Activated CD4-positive, alpha-beta memory T cell treated with anti-CD3 and anti-CD28 coated beads for 36 hours (primary cell): ENCODE measurements at regions not wholly inside any gene's neighbourhood (a gene's known extent, or its start where the extent isn't known, plus 50 kb on each side); places are given as distances from the start of the nearest gene placed in this dataset.

Experiments used
- CTCF ChIA-PET: fragments of 350-600 bp; sonication (Branson Sonifier 250); formaldehyde crosslinking; loops from one replicate; lab custom pipeline; 2021; ENCODE audit warnings: antibody characterized with exemption, inconsistent platforms; lab: Charles Lee
- POLR2A ChIA-PET: fragments of 350-600 bp; sonication (Branson Sonifier 250); formaldehyde crosslinking; loops from one replicate; lab custom pipeline; 2021; ENCODE audit warnings: antibody characterized with exemption; lab: Charles Lee
- DNase-seq: peaks from one replicate; pipeline ENCODE4 v3.0.0-alpha.2; 2020
- H3K27ac Mint-ChIP-seq: one replicate; pipeline ENCODE4 v1.8.0; 2021; ENCODE audit warnings: mixed read lengths
- H3K27me3 Mint-ChIP-seq: one replicate; pipeline ENCODE4 v1.8.0; 2021; ENCODE audit warnings: mixed read lengths
- H3K36me3 Mint-ChIP-seq: one replicate; pipeline ENCODE4 v1.8.0; 2021; ENCODE audit warnings: mixed read lengths
- H3K4me1 Mint-ChIP-seq: one replicate; pipeline ENCODE4 v1.8.0; 2021; ENCODE audit warnings: low read depth, mixed read lengths
- H3K4me3 Mint-ChIP-seq: one replicate; pipeline ENCODE4 v1.8.0; 2021; ENCODE audit warnings: mild to moderate bottlenecking, mixed read lengths
- H3K9me3 Mint-ChIP-seq: one replicate; pipeline ENCODE4 v1.8.0; 2021; ENCODE audit warnings: mixed read lengths
- intact Hi-C: fragments of 100-400 bp; cut with micrococcal nuclease; formaldehyde crosslinking; loops from one replicate; pipeline ENCODE4 v1.15.1; 2023

DNA sequence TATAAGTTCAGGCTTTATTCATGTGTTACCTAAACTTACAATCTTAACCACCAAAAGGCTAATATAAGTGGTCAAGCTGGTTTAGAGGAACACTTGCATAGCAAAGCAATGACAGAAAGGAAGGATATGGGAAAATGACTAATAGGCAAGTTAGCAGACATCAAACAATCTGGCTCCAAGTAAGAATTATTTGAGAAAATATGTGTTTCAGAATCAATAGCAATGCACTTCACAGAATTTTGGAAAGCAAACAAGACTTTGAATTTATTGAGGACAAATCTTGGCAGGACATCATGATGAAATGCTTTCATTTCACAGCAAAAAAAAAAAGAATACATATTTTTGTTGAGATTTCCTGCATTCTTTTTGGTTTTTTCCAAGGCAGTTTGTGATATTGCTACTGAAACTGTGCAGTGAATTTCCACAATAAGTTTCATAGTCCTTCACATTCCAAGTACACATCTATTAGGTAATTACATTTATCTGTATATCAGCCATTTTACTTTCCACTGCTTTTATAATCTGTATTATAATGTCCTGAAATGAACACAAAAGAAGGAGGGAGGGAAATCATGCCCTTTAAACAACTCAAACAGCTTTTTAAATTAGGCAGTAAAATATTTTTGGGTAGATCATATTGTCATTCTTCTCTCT lies 417.9 kb downstream of the NR2F1-AS1 start:
- ChIA-PET POLR2A (no interaction called here), CTCF (no interaction called here)
- Mint-ChIP-seq H3K4me1 (no peaks in the 10 kb centered on the region), H3K27ac (no peak overlapping the region), H3K36me3 (no peaks in the 10 kb centered on the region), H3K27me3 (no peaks in the 10 kb centered on the region), H3K4me3 (no peak overlapping the region), H3K9me3 (peaks cover 2% of the 10 kb centered on the region)
- intact Hi-C loops, result no loop called here
- no peak for DNase-seq

DNA sequence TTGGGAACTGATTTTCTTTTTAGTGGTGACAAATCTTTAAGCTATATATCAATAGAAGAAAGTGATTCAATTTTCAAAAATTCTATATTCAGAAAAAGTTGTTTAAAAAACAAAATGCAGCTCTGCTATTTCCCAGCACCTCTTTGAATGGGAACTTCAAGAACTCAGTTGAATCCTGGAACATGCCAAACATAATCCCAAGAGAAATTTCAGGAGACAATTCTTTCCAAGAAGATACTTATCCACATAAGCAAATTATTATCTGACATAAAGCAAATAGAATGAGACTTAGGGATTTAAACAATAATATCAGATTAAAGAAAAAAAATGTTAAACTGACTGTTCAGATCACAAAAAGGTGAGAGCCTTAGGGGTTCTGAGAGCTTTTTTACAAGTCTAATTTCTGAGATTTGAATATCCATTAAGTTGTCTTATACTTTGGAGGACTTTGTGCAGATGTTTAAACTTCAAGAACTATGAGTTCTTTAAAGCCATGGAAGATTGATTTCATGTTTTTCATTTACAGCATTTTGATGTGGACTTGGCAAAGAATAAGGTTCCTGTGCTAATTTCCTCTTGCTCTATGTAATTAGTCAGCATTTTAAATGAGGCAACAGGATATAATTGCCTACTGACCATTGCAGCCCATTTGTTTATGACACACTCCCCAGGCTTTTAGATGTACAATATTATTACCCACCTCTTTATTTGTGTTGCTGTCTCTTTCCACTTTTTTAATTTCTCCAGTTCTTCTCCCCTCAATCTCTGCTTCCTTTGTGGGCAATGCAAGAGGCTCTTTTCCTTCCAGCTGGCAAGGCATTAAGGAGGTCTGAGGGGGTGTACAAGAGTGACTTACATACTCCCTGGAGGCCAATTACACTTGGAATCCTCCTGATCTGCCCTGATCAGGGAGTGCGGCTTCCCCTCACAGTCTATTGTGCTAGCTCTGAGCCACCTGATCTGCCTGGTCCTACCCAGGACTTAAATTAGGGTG lies 419.1 kb downstream of the NR2F1-AS1 start:
- CTCF ChIA-PET, result no interaction called here
- intact Hi-C loops, result no loop called here
- H3K27ac Mint-ChIP-seq, result no peak overlapping the region

DNA sequence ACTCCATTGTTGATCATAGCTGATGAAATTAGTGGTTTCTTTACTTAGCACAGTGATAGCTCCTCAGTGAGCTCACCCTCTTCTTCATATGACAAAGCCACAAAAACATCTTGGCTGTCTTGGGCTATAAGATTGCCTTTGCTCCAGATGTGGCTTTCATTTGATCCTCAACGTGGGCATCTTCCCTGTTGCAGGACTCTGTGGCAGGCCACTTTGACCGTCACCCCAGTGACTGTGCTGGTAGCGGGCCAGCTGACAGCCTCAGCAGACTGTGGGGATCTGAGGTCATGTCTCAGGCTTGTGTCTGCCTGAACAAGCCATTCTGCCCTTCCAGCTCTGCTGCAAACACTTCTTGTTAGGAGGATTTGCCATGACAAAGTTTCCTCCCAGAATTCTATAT lies 422.2 kb downstream of the NR2F1-AS1 start:
- H3K27me3 Mint-ChIP-seq, result no peaks in the 10 kb centered on the region
- no peaks in the 10 kb centered on the region for H3K36me3 Mint-ChIP-seq
- no peak overlapping the region for H3K27ac Mint-ChIP-seq
- H3K4me1 Mint-ChIP-seq, result no peaks in the 10 kb centered on the region
- CTCF ChIA-PET, result no interaction called here
- intact Hi-C loops, result no loop called here
- no peak overlapping the region for H3K4me3 Mint-ChIP-seq
- peaks cover 2% of the 10 kb centered on the region for H3K9me3 Mint-ChIP-seq
- DNase-seq, result no peak
- POLR2A ChIA-PET, result no interaction called here

More for the DNA sequence above, 419.1 kb downstream of the NR2F1-AS1 start:
- H3K4me3 Mint-ChIP-seq, result no peak overlapping the region
- H3K27me3 Mint-ChIP-seq, result no peaks in the 10 kb centered on the region
- no peaks in the 10 kb centered on the region for H3K36me3 Mint-ChIP-seq
- POLR2A ChIA-PET, result no interaction called here
- H3K9me3 Mint-ChIP-seq, result peaks cover 2% of the 10 kb centered on the region
- H3K4me1 Mint-ChIP-seq, result no peaks in the 10 kb centered on the region
- DNase-seq, result no peak

DNA sequence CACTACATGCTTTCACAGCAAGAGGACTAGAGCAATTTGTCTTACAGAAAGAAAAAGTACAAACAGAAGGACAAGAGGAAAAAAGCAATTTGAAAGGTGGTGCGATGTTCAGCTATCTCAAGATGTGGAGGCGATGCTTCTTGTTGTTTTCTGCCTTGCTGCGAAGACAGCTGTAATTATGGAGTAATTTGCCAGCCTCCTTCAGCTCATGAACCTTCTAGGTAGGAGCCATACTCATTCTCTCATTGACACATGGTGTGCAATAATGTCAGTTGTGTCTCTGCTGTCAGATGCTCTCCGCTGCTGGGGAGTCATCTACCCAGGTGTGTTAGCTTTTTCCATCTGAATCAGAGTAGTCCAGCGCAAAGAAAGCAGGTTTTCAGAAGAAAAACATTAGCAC lies 424.5 kb downstream of the NR2F1-AS1 start:
- Mint-ChIP-seq H3K4me3 (no peak overlapping the region), H3K9me3 (peaks cover 2% of the 10 kb centered on the region), H3K27ac (no peak overlapping the region), H3K27me3 (no peaks in the 10 kb centered on the region), H3K4me1 (no peaks in the 10 kb centered on the region), H3K36me3 (no peaks in the 10 kb centered on the region)
- ChIA-PET POLR2A (no interaction called here), CTCF (no interaction called here)
- DNase-seq, result no peak
- intact Hi-C loops, result no loop called here

DNA sequence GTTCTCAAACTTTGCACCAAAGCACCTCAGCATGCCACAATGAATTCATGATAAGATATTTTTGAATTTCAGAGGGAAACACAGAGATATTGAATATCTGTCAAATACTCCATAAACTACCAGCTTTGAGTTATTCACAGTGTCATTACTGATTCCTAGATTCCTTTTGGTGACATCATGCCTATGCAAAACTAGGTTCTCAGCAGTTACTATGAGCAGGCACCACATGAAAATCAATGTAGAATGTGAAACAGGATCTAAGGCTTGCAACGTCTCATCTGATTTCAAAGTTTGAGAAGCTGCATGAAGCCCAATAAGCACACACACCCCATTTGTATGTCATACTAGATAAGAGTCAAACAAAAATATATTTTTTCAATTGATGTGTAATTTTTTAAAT lies 426.5 kb downstream of the NR2F1-AS1 start:
- ChIA-PET CTCF (no interaction called here), POLR2A (no interaction called here)
- no peak for DNase-seq
- no peaks in the 10 kb centered on the region for H3K36me3 Mint-ChIP-seq
- H3K4me1 Mint-ChIP-seq, result no peaks in the 10 kb centered on the region
- intact Hi-C loops, result no loop called here
- no peaks in the 10 kb centered on the region for H3K27me3 Mint-ChIP-seq
- H3K27ac Mint-ChIP-seq, result no peak overlapping the region
- no peak overlapping the region for H3K4me3 Mint-ChIP-seq
- peaks cover 2% of the 10 kb centered on the region for H3K9me3 Mint-ChIP-seq

DNA sequence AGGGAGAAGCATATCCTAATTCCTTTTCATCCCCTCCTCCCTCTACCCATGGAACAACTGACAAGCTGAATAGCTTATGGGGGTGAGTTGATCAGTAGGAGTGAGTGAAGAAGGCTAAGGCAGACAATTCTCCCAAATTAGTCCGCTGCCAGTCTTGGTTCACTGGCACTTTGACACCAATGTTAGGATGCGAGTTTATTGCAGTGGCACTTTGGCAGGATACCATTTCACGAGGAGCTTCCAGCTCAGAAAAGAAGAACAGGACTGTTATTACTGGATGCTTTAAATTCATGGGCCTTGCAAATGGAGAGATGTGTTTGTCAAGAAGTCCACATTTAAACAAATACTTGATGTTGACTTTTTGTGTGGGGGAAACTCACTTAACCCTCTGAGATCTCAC lies 427.6 kb downstream of the NR2F1-AS1 start:
- H3K27ac Mint-ChIP-seq, result no peak overlapping the region
- H3K4me1 Mint-ChIP-seq, result no peaks in the 10 kb centered on the region
- no peaks in the 10 kb centered on the region for H3K27me3 Mint-ChIP-seq
- intact Hi-C loops, result no loop called here
- no peaks in the 10 kb centered on the region for H3K9me3 Mint-ChIP-seq
- no peaks in the 10 kb centered on the region for H3K36me3 Mint-ChIP-seq
- no peak for DNase-seq
- ChIA-PET CTCF (no interaction called here), POLR2A (no interaction called here)
- no peak overlapping the region for H3K4me3 Mint-ChIP-seq

DNA sequence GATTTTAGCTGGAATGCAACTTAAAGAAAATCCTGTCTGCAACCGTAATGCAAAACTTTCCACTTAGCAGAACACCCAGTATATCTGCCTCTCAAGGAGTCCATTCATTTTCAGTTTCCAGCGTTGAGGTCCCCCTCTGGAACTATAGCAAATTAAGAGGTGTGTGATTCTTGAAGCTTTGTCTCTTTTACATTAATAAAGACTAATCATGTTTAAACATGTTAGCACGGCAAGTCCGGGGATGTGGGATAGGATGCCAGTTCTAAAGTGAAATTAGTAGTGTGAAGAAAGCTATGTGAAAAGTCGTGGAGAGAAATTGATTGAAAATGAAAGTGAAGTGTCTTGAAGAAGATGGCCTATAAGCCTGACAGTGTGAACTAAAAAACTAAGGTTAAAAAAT lies 429.1 kb downstream of the NR2F1-AS1 start:
- no peak overlapping the region for H3K27ac Mint-ChIP-seq
- ChIA-PET CTCF (no interaction called here), POLR2A (no interaction called here)
- no peaks in the 10 kb centered on the region for H3K27me3 Mint-ChIP-seq
- intact Hi-C loops, result no loop called here
- no peaks in the 10 kb centered on the region for H3K36me3 Mint-ChIP-seq
- H3K9me3 Mint-ChIP-seq, result no peaks in the 10 kb centered on the region
- no peak for DNase-seq
- no peaks in the 10 kb centered on the region for H3K4me1 Mint-ChIP-seq
- H3K4me3 Mint-ChIP-seq, result no peak overlapping the region

DNA sequence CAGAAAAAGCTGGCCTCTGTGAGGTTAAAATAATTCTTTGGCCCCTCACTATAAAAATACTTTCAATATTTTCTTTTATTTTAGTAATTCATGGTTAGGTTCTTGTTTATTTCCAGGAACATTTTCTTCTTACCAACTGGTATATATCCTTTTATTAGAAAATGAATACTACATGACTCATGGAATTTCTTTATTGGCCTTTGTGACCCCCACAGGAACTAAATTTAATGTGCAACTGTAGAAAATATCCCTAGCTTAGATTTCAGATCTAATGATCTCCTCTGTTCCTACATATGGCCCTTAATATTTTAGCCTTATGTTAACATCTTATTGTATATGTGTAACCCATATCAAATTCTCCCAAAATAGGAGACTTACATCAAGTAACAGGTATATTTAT lies 429.9 kb downstream of the NR2F1-AS1 start:
- no peak overlapping the region for H3K27ac Mint-ChIP-seq
- CTCF ChIA-PET, result no interaction called here
- no peak for DNase-seq

DNA sequence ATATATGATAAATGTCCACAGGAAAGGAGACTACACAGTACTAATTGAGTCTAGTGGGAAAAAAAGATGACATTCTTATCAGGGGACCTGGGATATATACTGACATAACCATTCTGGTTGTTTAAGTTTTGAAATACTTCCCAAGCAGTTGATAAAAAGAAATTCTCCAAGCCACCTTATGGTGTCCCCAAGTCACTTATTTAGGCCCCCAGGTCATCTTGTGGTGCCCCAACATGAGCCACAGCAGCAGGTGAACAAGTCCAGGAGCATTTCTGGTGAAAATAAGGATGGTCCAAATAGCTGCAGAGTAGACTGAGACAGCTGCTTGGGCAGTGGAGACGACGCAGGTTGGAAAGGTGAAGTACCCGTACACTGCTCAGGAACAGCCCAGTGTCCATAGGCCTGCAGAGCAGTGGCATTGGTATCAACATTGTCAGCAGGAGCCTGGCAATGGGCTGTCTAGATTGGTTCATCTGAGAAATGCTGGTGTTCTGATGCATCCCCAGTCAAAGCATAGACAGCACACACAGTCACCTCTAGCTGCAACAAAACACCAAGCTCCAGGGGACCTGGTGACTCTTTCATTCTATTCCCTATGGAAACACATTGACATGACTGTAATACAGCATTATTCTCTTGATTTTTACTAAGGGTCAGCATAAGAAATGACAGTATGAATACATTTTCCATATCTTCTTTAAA lies 430.6 kb downstream of the NR2F1-AS1 start:
- Mint-ChIP-seq H3K4me1 (no peaks in the 10 kb centered on the region), H3K9me3 (no peaks in the 10 kb centered on the region), H3K27ac (no peak overlapping the region), H3K36me3 (no peaks in the 10 kb centered on the region), H3K4me3 (no peak overlapping the region), H3K27me3 (no peaks in the 10 kb centered on the region)
- CTCF ChIA-PET, result no interaction called here
- DNase-seq, result no peak
- POLR2A ChIA-PET, result no interaction called here
- intact Hi-C loops, result no loop called here

More for the DNA sequence above, 429.9 kb downstream of the NR2F1-AS1 start:
- Mint-ChIP-seq H3K4me3 (no peak overlapping the region), H3K36me3 (no peaks in the 10 kb centered on the region), H3K9me3 (no peaks in the 10 kb centered on the region), H3K27me3 (no peaks in the 10 kb centered on the region), H3K4me1 (no peaks in the 10 kb centered on the region)
- intact Hi-C loops, result no loop called here
- POLR2A ChIA-PET, result no interaction called here

DNA sequence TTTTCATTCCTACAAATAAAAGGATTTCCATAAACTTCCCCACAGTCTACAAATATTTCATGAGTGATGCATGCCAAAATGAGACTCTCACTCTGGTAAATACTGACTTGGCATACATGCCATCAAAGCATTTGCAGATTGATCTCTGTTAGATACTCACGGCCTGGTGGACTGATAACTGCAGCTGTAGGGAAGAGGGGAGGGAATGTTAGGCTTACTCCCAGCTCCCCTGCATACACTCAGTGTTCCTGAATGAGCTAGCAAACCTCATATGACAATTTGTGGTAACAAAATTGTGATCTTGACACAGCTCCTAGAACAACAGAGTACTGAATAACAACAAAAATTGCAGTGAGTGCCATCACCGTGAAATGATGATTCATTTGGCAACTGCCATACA lies 435.3 kb downstream of the NR2F1-AS1 start:
- intact Hi-C loops, result no loop called here
- ChIA-PET POLR2A (no interaction called here), CTCF (no interaction called here)
- H3K36me3 Mint-ChIP-seq, result no peaks in the 10 kb centered on the region
- H3K9me3 Mint-ChIP-seq, result no peaks in the 10 kb centered on the region
- no peaks in the 10 kb centered on the region for H3K27me3 Mint-ChIP-seq
- H3K4me1 Mint-ChIP-seq, result no peaks in the 10 kb centered on the region
- H3K27ac Mint-ChIP-seq, result no peak overlapping the region
- H3K4me3 Mint-ChIP-seq, result no peak overlapping the region
- no peak for DNase-seq

DNA sequence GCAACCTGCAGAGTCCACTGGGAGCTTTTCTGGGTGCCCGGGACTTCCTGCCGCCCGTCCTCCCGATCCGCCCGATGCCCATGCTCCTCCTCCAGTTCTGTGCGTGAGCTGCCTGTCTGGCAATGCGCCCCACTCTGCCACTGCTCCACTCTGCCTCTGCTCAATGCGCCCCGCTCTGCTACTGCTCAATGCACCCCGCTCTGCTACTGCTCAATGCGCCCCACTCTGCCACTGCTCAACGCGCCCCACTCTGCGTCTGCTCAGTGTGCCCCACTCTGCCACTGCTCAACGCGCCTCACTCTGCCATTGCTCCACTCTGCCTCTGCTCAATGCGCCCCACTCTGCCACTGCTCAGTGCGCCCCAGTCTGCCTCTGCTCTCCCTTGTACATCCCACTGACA lies 436.0 kb downstream of the NR2F1-AS1 start:
- Mint-ChIP-seq H3K36me3 (no peaks in the 10 kb centered on the region), H3K27me3 (no peaks in the 10 kb centered on the region), H3K27ac (no peak overlapping the region), H3K9me3 (no peaks in the 10 kb centered on the region), H3K4me1 (no peaks in the 10 kb centered on the region), H3K4me3 (no peak overlapping the region)
- CTCF ChIA-PET, result no interaction called here
- POLR2A ChIA-PET, result no interaction called here
- no peak for DNase-seq
- intact Hi-C loops, result no loop called here

DNA sequence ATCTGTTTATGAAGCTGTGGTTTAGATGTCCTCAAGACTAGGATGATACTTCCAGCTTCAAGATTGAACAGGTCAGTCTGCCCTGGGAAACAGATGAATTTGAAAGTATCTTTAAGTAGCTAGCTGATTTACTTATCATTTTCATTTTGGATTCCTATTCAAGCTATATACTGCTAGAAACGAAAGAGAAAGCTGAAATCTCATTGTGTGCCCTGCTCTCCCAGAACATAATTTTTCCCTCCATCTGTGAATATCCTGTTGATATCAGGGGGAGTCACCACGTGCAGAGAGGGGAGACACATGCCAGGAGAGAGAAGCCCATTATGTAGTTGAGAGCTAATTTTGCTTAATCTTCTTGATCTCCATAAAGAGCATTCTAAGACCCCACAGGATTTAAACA lies 439.1 kb downstream of the NR2F1-AS1 start:
- Mint-ChIP-seq H3K9me3 (peaks cover 3% of the 10 kb centered on the region), H3K36me3 (no peaks in the 10 kb centered on the region), H3K27ac (no peak overlapping the region), H3K4me1 (no peaks in the 10 kb centered on the region), H3K4me3 (no peak overlapping the region), H3K27me3 (no peaks in the 10 kb centered on the region)
- CTCF ChIA-PET, result no interaction called here
- no peak for DNase-seq
- intact Hi-C loops, result no loop called here
- POLR2A ChIA-PET, result no interaction called here
